ENCODE measurements at regions not wholly inside any gene's neighbourhood (a gene's known extent, or its start where the extent isn't known, plus 50 kb on each side); places are given as distances from the start of the nearest gene placed in this dataset.

- TF ChIP-seq CTCF (IDR thresholded peaks at IDR 0.05; ENCODE audit: low read depth, low read length), result no peak
- no peak overlapping the region for H3K4me3 ChIP-seq (replicated peaks in 1 of 2; ENCODE audit: low read depth in 2 of 2, low read length in 2 of 2)
- no peak for DNase-seq (ENCODE audit: low read depth in 2 of 2)
Measured at GRCh38 chr13:50244355-50244712, 229.1 kb downstream of the KCNRG start.

- no peak overlapping the region for H3K4me3 ChIP-seq (replicated peaks in 1 of 2; ENCODE audit: low read depth in 2 of 2, low read length in 2 of 2)
- DNase-seq (ENCODE audit: low read depth in 2 of 2), result peak; percentile 50 to 91
- no peak for TF ChIP-seq CTCF (IDR thresholded peaks at IDR 0.05; ENCODE audit: low read depth, low read length)
Measured at GRCh38 chr13:50244713-50245574, 229.7 kb downstream of the KCNRG start.

- no peak for TF ChIP-seq CTCF (IDR thresholded peaks at IDR 0.05; ENCODE audit: low read depth, low read length)
- DNase-seq (ENCODE audit: low read depth in 2 of 2), result no peak
- H3K4me3 ChIP-seq (replicated peaks in 1 of 2; ENCODE audit: low read depth in 2 of 2, low read length in 2 of 2), result no peak overlapping the region
Measured at GRCh38 chr13:50247223-50247622, 232.0 kb downstream of the KCNRG start.

GRCh38 chr13:50248516-50249143 is 233.4 kb downstream of the KCNRG start:
- TF ChIP-seq CTCF (IDR thresholded peaks at IDR 0.05; ENCODE audit: low read depth, low read length), result no peak
- no peak overlapping the region for H3K4me3 ChIP-seq (replicated peaks in 1 of 2; ENCODE audit: low read depth in 2 of 2, low read length in 2 of 2)
- DNase-seq (ENCODE audit: low read depth in 2 of 2), result no peak

GRCh38 chr13:50249144-50249521 is 233.9 kb downstream of the KCNRG start:
- no peak overlapping the region for H3K4me3 ChIP-seq (replicated peaks in 1 of 2; ENCODE audit: low read depth in 2 of 2, low read length in 2 of 2)
- no peak for TF ChIP-seq CTCF (IDR thresholded peaks at IDR 0.05; ENCODE audit: low read depth, low read length)
- no peak for DNase-seq (ENCODE audit: low read depth in 2 of 2)

- no peak for TF ChIP-seq CTCF (IDR thresholded peaks at IDR 0.05; ENCODE audit: low read depth, low read length)
- H3K4me3 ChIP-seq (replicated peaks in 1 of 2; ENCODE audit: low read depth in 2 of 2, low read length in 2 of 2), result no peak overlapping the region
- no peak for DNase-seq (ENCODE audit: low read depth in 2 of 2)
Measured at GRCh38 chr13:50250401-50250800, 235.2 kb downstream of the KCNRG start.
